DMS114 treated with DMSO at 0.1 percent for 48 hours (cell line): ENCODE measurements at regions not wholly inside any gene's neighbourhood (a gene's known extent, or its start where the extent isn't known, plus 50 kb on each side); places are given as distances from the start of the nearest gene placed in this dataset.

Source experiments
- DNase-seq: peaks from one replicate; lab custom pipeline; 2025; ENCODE audit not compliant: unreplicated experiment; lab: John Stamatoyannopoulos, UW

DNA sequence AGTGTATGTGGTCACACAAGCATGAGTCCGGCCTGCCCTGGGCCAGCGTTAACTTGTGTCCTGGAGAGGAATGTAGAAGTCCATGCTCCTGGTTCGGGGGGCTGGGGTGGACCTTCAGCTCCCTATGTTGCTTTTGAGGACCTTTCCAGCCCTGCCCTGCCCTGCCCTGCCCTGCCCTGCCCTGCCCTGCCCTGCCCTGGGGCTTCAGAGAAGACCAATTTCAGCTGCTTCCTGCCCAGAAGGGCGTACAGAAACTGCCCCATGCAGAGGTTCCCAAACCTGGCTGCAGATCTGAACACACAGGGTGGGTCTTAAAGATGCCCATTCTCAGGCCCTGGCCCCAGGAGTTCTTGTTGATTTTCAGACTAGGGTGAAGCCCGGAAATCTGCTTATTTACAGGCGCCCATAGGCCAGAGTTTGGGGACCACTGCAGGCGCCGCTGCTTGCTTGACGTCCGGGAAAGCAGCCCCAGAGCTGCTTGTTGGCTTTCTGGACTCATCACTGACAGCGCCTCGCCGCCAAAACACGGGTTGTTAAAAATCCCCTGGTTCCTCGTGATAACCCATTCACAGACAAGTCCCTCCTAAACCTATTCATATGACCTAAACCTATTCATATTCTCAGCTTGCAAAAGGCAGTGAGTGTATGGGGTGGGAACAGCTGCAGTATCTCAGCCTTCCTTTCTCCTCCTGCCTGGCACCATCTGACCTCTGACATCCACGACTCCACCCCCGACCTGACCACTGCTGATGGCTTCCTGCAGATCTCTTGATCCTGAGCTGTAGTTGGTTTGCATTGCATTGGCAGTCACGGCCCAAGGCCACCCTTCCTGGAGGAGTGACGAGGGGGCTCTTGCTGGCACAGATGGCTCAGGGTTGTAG is 198.3 kb downstream of the GLI2 start:
- DNase-seq: no peak

DNA sequence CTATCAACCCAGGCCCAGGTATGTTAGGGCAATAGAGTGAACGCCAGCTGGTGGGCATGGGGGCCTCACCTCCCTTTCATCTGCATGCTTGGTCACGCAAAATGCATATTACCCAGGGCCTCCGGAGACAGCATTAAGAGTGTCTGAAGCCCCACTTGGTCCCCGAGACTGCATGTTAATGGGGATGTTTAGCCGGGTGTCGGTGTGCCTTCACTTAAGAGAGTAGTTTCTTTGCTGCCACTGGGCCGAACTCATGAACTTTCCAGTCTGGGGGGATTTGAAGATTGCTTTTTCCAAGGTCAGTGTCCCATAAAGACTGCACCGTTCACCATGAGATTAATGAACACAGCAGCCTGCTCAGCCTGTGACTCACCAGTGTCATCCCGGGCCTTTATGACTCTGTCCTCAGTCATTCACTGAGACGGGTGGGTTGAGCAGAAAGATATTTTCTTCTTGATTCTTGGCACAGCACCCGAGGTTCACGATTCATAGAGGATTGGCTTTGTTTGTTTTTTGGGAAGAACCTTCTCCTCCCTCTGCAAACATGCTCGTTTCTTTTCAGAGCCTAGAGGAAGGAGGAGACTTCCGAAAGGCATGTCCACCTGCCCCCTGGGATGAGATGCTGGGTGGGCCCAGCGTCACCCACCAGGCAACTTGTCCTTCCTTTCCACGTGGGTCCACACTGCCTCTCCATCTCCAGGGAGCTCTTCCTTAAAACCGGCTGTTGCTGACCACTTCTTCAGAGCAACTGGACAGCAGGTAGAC is 199.1 kb downstream of the GLI2 start:
- DNase-seq: no peak

DNA sequence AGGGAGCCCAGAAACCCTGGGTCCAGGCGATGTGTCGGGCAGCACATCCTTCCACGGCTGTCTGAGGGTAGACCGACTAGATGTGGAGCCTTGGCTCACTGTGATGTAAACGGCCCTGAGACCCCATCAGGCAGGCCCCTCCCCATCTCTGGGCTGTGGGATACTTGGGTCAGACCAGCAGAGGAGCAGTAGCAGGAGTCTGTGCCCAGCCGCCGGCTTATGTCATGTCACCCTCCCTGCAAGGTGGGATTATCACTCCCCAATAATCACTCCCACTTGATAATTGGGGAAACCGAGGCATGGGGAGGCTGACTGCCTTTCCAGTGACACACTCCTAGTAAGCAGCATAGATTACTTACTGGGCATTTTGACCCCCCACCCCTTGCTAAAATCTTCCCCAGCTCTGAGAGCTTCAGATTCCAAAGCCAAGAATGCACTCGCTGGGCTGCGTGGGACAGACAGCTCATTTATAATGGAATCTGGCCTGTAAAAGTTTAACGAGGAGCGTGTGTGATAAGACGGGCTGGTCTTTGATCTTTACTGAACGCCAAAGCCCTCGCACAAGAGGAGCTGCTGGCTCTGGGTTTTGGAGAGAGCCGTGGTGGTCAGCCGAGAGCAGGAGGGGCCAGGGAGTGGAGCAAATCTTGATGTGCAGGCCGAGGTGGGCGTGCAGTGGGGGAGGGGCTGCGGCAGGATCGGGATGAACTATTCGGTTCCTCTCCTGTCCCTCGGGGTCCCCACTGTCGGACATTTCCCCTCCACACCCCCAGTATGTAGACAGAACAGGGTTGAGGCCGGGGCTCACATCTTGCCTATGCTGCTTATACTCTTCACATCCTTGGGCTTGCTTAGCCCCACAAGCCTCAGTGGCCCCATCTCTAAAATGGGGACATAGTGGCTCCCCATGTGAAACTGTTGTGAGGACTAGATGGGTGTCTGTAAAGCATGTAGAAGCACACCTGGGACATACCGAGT is 200.0 kb downstream of the GLI2 start:
- DNase-seq: no peak

DNA sequence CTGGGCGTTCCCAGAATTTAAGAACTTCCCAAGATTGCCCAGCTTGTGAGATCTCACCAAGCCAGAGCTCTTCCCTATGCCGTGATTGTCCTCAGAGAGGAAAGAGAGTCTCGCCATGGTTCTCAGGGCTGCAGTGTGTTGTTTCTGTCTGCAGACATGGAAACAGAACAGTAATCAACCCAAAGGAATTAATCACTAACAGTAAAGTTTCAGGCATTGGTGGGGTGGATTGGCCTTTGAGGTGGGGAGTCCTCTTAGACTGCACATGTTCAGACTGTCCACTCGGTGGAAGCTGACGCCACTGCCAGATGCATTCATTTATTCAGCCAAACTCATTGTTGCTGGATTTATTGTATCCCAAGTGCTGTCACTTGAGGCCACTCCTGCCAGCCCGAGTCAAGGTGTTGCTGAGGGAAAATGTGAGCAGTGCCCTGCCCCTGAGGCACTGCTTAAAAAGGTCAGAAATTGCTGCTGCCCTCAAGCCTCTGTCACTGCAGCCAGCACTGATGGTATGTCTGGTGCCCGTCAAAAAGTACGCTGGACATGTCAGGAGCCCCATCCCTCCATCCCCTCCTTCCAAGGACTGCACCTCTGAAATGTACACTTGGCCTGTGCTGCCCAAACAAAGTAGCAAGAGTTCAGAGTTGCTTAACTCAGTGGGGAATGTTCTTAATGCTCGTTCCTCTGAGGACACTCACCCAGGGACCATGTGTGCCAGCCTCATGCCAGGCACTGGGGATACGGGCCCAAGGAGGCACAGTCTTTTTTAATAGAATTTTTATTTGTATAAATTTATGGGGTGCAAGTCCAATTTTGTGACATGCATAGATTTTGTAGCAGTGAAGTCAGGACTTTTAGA is 201.0 kb downstream of the GLI2 start:
- DNase-seq: no peak

DNA sequence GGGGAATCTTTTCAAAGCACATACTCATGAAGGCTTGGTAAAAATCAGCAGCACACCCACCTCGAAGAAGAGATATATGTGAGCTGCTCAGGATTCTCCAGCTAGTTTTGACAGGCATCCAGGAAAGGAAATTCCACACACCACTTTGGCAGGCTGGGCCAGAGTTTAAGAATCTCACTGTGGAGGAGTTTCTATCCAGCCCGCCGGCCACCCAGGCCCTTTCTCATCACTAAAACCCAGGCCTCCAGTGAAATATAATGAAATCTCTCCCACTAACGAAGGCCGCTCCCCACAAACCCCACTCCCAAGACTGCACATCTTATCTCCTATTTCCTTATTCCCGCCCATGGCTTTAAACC is 202.0 kb downstream of the GLI2 start:
- no peak for DNase-seq

DNA sequence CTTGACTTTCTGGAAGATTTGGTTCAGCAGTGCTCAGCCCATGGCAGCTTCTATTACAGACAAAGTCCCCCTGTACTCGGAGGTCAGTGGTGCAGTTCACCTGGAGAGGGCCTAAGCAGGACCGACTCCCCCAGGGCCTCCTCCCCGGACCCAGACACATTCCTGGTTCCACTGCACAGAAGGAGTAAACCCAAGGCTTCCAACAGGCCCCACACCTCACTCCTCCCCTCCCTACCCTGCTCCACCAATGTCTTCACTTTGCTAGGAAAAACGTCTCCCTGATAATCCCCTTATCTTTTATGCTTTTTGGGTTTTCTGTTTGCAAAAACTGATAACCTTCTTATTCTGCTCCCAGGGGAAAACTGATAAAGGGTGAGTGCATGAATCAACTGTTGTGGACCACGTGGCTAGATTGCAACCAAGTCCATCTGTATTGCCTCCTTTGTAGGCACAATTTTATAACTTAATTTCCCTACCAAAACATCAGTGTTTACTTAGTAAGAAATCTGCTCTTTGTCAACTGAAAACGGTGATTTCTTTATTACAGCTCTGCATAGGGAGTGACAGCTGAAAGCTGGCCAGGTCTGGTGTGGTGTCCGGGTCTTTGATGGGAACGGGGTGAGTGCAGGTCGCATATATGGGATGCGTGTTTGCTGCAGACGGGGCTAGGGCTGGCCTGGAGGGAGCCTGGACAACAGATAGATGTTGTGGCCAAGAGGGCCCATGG is 202.5 kb downstream of the GLI2 start:
- no peak for DNase-seq

DNA sequence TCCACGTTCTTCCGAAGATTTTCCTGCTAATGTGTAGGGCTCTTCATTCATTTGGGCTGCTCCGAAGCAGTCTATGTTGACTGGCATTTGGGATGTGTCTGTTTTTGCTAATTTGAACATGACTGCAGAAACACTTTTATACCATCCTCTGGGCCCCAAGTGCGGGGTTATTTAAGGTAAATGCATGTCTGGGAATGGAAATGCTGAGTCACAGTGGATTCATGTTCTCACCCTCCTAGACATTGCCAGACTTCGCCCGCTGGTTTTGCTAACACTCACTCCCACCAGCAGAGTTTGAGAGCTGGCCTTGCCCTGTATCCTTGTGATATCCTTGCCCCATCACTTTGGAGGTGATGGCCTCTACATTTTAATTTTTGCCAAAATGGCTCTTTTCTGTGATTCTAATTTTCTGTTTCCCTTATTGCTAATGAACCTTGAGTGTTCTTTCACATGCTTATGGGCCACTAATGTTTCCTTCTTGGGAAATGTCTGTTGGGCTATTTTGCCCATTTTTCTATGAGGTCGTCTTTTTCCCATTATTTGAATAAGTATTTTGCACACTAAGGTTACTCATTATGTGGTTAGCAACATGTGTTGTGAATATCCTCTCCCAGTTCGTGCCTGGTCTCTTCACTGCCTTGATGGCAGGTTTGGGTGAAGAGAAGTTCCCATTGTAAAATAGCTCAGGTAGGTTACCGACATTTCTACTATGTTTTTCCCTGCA is 204.1 kb downstream of the GLI2 start:
- no peak for DNase-seq

DNA sequence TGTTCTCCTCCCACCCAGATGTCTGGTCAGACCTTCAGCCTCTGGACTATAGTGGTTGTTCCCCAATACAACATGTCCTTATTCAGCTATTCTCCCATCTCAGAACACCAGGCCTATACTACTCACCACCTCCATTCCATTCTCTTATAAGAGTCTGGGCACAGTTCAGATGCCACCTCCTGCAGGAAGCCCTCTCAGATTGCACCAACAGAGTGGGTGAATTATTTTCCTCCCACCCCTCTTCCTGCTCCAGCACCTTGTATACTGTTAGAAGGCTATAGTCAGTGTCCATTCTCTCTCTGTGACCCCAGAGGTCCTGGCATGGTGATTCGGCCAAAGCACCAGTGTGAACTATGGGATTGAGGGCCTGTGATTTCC is 204.6 kb downstream of the GLI2 start:
- no peak for DNase-seq

DNA sequence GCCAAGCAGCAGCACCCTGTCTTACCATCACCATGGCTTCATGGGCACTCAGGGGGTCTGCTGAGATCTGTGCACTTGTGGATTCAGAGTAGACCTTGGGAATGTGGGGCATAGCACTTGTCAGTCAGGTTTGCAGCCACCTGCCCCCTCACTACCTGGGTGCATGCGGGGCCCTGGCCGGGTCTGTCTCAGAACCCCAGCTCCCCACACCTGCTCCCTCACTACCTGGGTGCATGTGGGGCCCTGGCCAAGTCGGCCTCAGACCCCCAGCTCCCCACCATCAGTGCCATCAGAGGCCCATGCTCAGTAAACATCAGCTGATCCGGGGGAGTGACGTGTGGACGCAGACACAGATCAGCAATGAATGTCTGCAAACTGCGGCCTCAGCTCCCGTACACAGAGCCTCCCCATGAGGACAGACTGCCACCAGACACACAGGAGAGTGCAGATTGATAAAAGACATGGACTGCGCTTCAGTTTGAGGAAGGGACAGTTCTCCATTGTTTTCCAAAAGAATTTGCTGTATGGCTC is 205.1 kb downstream of the GLI2 start:
- no peak for DNase-seq

DNA sequence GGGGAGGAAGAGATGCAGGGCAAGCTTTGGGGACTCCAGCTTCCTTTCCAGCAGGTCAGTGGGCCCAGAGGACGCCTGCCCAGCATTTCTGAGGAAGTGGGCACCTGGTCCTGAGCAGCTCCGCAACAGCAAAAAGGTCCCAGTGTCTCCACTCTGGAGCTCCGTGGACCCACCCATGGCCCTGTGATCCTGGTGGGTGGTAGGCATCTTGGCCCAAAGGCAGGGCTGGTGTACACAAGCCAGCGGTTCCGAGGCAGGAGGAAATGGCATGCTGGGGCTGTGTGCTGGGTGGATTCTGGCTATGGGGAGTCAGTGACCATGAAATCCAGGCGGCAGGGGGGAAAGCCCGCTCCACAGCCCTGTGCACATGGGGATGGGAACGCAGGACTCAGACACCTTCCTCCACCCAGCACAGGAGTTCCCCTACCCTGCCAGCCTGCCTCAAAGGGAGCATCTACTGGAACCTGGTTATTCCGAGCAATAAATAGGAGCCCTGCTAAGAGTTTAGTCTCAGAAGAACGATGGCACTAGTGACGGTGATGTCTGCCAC is 206.0 kb downstream of the GLI2 start:
- no peak for DNase-seq

DNA sequence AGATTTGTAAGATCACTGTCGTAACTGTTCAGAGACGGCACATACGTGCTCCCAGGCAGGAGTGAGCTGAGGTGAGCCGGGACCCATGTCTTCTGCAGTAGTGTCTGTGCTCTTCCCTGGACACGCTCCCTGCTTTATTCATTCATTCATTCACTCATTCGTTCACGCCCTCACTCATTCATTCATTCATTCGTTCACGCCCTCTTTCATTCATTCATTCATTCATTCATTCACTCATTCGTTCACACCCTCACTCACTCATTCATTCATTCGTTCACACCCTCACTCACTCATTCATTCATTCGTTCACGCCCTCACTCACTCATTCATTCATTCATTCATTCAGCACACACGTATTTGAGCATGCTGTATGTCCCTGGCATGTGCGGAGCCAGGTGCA is 207.0 kb downstream of the GLI2 start:
- DNase-seq: no peak

DNA sequence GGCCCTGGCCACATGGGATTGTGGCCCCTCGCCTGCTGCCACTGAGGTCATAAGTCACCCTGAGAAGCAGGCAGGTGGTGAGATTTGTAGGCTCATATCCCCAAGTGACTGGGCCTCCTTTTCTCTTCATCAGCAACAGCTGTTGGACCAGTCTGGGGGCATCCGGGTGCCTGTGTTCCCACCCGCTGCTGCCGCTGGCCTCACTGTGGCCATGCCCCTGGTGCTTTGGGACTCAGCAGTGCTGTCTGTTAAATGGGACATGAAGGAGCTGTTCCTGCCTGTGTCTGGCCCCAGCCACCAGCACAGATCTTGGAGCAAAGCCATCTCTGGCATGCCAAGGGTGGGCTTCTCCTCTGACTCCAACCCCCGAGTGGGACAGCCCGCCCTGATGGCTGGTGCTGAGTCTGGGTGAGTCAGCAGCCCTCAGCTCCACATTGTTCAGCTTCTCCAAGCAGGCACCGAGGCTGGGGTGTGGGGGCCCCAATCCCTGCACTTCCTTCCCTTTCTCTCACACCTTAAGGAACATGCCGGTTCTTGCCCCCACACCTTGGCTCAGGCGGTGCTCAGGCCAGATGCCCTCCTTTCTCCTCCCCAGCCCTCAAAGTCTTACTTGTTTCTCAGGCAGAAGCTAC is 207.9 kb downstream of the GLI2 start:
- DNase-seq: no peak

DNA sequence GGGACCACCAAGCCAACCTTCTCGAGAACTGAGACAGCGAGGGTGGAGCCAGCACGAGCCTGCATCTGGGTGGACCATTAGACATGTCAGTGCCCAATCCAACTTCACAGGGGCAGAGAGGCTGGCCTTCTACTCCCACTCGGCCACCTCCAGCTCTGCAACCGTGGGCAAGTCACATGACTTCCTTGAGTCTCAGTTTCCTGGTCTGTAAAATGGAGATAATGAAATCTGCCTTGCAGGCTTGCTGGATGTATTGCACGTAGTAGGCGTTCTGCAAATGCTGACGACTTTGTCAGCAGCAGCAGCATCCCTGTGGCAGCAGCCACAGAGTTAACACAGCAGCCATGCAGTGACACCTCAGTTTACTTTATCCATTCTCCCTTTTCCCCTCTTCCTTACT is 208.9 kb downstream of the GLI2 start:
- DNase-seq: no peak

DNA sequence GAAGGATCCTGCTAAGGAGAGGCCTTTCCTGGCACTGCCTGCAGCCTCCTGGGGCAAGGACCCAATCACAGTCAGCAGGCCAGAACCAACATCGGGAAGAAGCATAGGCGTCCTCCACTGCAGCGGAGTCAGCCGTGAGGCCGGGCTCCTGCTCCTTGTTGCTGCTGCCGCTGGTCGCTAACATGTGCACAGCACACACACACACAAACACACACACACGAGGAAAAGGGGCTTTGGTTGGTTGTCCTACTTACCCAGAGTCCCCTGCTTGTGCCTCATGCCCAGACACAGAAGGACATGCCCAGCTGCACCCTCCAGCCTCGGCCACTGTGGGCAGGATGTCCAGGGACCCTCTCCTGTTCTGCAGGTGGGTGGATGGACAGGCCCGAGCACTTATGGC is 209.4 kb downstream of the GLI2 start:
- DNase-seq: no peak

DNA sequence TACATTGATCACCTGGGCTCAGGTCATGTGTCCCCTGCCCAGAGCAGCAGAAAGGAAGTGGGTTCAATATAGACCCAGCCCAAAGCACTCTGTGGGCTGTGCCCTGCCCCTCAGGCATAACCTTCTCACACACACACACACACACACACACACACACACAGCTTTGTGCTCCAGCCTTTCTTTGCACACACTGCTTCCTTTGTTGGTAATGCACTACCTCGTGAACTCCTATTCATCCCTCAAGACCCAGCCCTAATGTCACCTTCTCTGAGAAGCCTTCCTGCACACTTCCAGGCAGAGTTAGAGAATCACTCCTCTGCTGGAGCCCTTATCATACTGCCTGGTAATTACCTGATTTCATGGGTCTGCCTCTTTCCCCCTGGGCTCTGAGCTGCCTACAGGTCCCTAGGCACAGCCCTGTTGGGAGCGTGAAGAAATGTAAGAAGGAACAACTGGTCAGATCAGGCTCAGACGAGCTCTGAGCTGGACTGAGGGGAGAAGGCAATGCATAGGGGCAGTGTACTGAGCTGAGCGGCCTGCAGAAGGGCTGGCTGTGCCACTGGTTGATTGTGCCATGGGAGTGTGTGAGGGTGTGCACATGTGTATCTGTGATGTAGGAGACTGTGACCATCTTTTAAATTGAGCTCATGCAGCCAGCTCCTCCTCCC is 210.3 kb downstream of the GLI2 start:
- DNase-seq: no peak

DNA sequence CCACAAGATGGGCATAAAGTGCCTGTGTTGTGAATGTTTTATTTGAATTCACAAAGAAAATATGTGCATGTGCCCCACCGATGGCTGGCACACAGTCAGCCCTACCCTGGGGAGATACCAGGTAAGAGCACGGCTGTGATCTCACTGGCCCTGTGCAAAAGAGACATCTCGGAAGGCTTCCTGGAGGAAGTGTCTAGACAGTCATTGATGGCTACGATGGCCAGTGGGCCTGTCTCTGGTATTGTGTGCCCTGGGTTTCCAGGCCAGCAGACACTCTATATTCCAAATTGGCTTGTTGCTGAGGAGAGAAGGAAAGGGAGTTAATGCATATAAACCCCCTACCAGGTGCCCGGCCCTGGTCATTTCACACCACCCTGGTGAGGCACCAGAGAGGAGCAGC is 211.7 kb downstream of the GLI2 start:
- DNase-seq: no peak

DNA sequence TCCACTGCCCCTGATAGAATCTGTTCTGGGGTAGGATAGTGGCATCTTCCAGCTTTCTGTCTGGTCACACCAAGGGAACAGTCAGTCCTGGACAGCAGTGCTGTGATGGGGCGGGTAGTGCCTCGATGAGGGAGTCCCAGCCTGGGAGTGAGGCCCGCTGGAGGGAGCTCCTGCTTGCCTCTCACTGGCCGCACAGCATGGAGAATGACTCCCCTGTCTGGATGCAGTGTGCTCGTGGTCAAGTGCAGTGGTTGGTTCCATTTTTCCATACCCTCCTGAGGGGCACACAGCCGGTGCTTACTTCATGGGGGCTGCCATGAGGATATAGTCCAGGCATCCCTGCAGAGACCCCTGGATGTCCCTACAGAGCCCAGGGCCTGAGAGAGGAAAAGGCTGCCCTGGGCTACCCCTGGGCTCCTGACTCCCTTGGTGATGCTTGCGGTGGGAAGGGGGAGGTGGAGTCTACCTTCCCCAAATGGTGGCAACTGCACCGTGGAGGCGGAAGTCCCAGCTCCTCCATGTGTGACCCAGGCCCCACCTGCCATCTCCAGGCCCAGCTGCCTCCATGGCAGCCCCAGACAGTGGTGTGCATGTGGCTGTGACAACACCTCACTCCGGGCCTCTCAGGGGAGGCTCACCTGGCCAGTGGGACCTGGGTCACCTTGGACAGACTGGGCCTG is 212.5 kb downstream of the GLI2 start:
- no peak for DNase-seq
